KMS-11 (cell line): ENCODE measurements at regions not wholly inside any gene's neighbourhood (a gene's known extent, or its start where the extent isn't known, plus 50 kb on each side); places are given as distances from the start of the nearest gene placed in this dataset.

Experiments
- H2AFZ ChIP-seq: fragments of 200-600 bp; sonication (generic); 2 replicates; pipeline ENCODE4 v1.6.1; 2016; ENCODE audit warnings: antibody characterized with exemption, mixed run types, low read depth
- H3K27ac ChIP-seq: fragments of 200-600 bp; sonication (generic); 2 replicates; pipeline ENCODE4 v1.6.1; 2016; ENCODE audit warnings: mild to moderate bottlenecking, mixed run types
- H3K27me3 ChIP-seq: fragments of 200-600 bp; sonication (generic); 2 replicates; pipeline ENCODE4 v1.6.1; 2017; ENCODE audit warnings: mild to moderate bottlenecking, low read depth, mixed run types, moderate library complexity; ENCODE audit not compliant: insufficient read depth
- H3K36me3 ChIP-seq: fragments of 200-600 bp; sonication (generic); 2 replicates; pipeline ENCODE4 v1.6.1; 2017; ENCODE audit warnings: mild to moderate bottlenecking, mixed run types; ENCODE audit not compliant: insufficient read depth
- H3K4me1 ChIP-seq: fragments of 200-600 bp; sonication (generic); 2 replicates; pipeline ENCODE4 v1.6.1; 2016; ENCODE audit warnings: mild to moderate bottlenecking, low read depth, mixed run types; ENCODE audit not compliant: poor library complexity, severe bottlenecking
- H3K4me2 ChIP-seq: fragments of 200-600 bp; sonication (generic); 2 replicates; pipeline ENCODE4 v1.7.0; 2016; ENCODE audit warnings: mild to moderate bottlenecking, mixed run types
- H3K4me3 ChIP-seq: fragments of 200-600 bp; sonication (generic); IDR thresholded peaks from 2 replicates; pipeline ENCODE4 v1.6.1; 2017; ENCODE audit warnings: low read depth, low read length, mixed read lengths; ENCODE audit not compliant: insufficient read depth
- H3K79me2 ChIP-seq: fragments of 200-600 bp; sonication (generic); 2 replicates; pipeline ENCODE4 v1.6.1; 2016; ENCODE audit warnings: low read depth, mixed run types; ENCODE audit not compliant: insufficient read depth
- H3K9ac ChIP-seq: fragments of 200-600 bp; sonication (generic); 2 replicates; pipeline ENCODE4 v1.6.1; 2016; ENCODE audit warnings: mild to moderate bottlenecking, mixed run types
- H4K20me1 ChIP-seq: fragments of 200-600 bp; sonication (generic); 2 replicates; pipeline ENCODE4 v1.6.1; 2016; ENCODE audit warnings: mild to moderate bottlenecking, mixed run types; ENCODE audit not compliant: insufficient read depth
- CTCF ChIP-seq: fragments of 200-600 bp; sonication (generic); conservative IDR thresholded peaks from 2 replicates; pipeline ENCODE4 v1.6.1; 2017; ENCODE audit warnings: low read depth, mild to moderate bottlenecking, antibody characterized with exemption, low read length, moderate library complexity, mixed read lengths

DNA sequence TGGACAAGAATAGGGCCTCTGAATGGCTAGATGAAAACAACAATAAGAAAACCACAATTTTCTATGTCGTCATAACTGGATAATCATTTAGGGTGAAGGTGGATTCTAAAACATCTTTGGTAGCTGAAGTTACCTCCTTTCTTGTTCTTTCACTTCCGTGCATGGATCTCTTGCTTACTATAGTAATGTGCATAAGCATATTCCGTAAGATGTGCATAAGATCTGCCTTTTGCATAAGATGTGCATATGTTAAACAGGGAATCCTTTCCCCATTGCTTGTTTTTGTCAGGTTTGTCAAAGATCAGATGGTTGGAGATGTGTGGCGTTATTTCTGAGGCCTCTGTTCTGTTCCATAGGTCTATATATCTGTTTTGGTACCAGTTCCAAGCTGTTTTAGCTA lies 353.6 kb downstream of the MTX2 start:
- Histone ChIP-seq H3K27me3 (no peaks in the 10 kb centered on the region), H3K4me3 (no peak overlapping the region), H3K27ac (no peak overlapping the region), H2AFZ (no peak overlapping the region), H3K4me2 (no peak overlapping the region), H3K9ac (no peak overlapping the region), H3K36me3 (no peaks in the 10 kb centered on the region), H3K4me1 (no peaks in the 10 kb centered on the region), H4K20me1 (no peaks in the 10 kb centered on the region), H3K79me2 (no peaks in the 10 kb centered on the region)
- TF ChIP-seq CTCF = no peak

- Histone ChIP-seq H3K79me2 (no peaks in the 10 kb centered on the region), H3K36me3 (no peaks in the 10 kb centered on the region), H4K20me1 (no peaks in the 10 kb centered on the region), H3K4me2 (no peak overlapping the region), H2AFZ (no peak overlapping the region), H3K27me3 (no peaks in the 10 kb centered on the region), H3K4me3 (no peak overlapping the region), H3K27ac (no peak overlapping the region), H3K9ac (no peak overlapping the region), H3K4me1 (no peaks in the 10 kb centered on the region)
- TF ChIP-seq CTCF = no peak
Measured at GRCh38 chr2:176626796-176627195, 357.6 kb downstream of the MTX2 start.

- Histone ChIP-seq H3K27me3 (no peaks in the 10 kb centered on the region), H3K4me3 (no peak overlapping the region), H3K36me3 (no peaks in the 10 kb centered on the region), H3K79me2 (no peaks in the 10 kb centered on the region), H3K27ac (no peak overlapping the region), H2AFZ (no peak overlapping the region), H3K9ac (no peak overlapping the region), H3K4me2 (no peak overlapping the region), H3K4me1 (no peaks in the 10 kb centered on the region), H4K20me1 (no peaks in the 10 kb centered on the region)
- no peak for TF ChIP-seq CTCF
Measured at GRCh38 chr2:176628438-176628837, 359.2 kb downstream of the MTX2 start.

- Histone ChIP-seq H2AFZ (no peak overlapping the region), H3K27ac (no peak overlapping the region), H3K79me2 (no peaks in the 10 kb centered on the region), H4K20me1 (no peaks in the 10 kb centered on the region), H3K27me3 (no peaks in the 10 kb centered on the region), H3K4me3 (no peak overlapping the region), H3K9ac (no peak overlapping the region), H3K36me3 (no peaks in the 10 kb centered on the region), H3K4me1 (peaks cover 33% of the 10 kb centered on the region), H3K4me2 (no peak overlapping the region)
- no peak for TF ChIP-seq CTCF
Measured at GRCh38 chr2:176633754-176634153, 364.5 kb downstream of the MTX2 start.

GRCh38 chr2:176636401-176636800 lies 367.2 kb downstream of the MTX2 start:
- Histone ChIP-seq H3K4me2 (no peak overlapping the region), H3K79me2 (no peaks in the 10 kb centered on the region), H3K27me3 (no peaks in the 10 kb centered on the region), H3K4me1 (peaks cover 33% of the 10 kb centered on the region), H3K9ac (no peak overlapping the region), H3K4me3 (no peak overlapping the region), H2AFZ (no peak overlapping the region), H3K36me3 (no peaks in the 10 kb centered on the region), H3K27ac (no peak overlapping the region), H4K20me1 (no peaks in the 10 kb centered on the region)
- TF ChIP-seq CTCF = no peak
